ENCODE measurements at regions not wholly inside any gene's neighbourhood (a gene's known extent, or its start where the extent isn't known, plus 50 kb on each side); places are given as distances from the start of the nearest gene placed in this dataset.

- DNase-seq (ENCODE audit: extremely low spot score) = no peak
- ChIA-PET CTCF (no interaction called here), POLR2A (no interaction called here)
- TF ChIP-seq CTCF (IDR thresholded peaks at IDR 0.05; ENCODE audit: control extremely low read depth, extremely low read depth, low read depth, missing control alignments) = no peak
Observed at GRCh38 chr5:17832949-17833745, 198.9 kb downstream of the TAF11L14 start.

DNA sequence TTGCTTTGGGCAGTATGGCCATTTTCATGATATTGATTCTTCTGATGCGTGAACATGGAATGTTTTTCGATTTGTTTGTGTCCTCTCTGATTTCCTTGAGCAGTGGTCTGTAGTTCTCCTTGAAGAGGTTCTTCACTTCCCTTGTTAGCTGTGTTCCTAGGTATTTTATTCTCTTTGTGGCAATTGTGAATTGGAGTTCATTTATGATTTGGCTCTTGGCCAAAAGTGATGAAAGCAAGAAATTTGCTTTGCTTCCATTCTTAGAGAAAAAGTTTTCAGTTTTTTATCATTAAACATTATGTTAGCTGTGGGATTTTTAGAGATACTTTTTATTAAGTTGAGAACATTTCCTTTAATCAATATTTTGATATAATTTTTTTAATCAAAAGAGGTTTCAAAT, 203.5 kb downstream of the TAF11L14 start:
- POLR2A ChIA-PET = no interaction called here
- CTCF ChIA-PET = no interaction called here
- TF ChIP-seq CTCF (IDR thresholded peaks at IDR 0.05; ENCODE audit: control extremely low read depth, extremely low read depth, low read depth, missing control alignments) = no peak
- DNase-seq (ENCODE audit: extremely low spot score) = no peak

- no peak for DNase-seq (ENCODE audit: extremely low spot score)
- CTCF ChIA-PET = interaction anchor here (1.5 kb wide), 1 partner anchor 36 kb away, joined by 3 read pairs; no protein-coding TSS in a partner anchor
- POLR2A ChIA-PET = no interaction called here
- TF ChIP-seq CTCF (IDR thresholded peaks at IDR 0.05; ENCODE audit: control extremely low read depth, extremely low read depth, low read depth, missing control alignments) = no peak
Observed at GRCh38 chr5:17838469-17838868, 204.2 kb downstream of the TAF11L14 start.

- POLR2A ChIA-PET = no interaction called here
- CTCF ChIA-PET = no interaction called here
- DNase-seq (ENCODE audit: extremely low spot score) = no peak
- TF ChIP-seq CTCF (IDR thresholded peaks at IDR 0.05; ENCODE audit: control extremely low read depth, extremely low read depth, low read depth, missing control alignments) = no peak
Observed at GRCh38 chr5:17839848-17840247, 205.6 kb downstream of the TAF11L14 start.

- no peak for DNase-seq (ENCODE audit: extremely low spot score)
- no peak for TF ChIP-seq CTCF (IDR thresholded peaks at IDR 0.05; ENCODE audit: control extremely low read depth, extremely low read depth, low read depth, missing control alignments)
- POLR2A ChIA-PET = no interaction called here
- CTCF ChIA-PET = no interaction called here
Observed at GRCh38 chr5:17846496-17846895, 212.2 kb downstream of the TAF11L14 start.

DNA sequence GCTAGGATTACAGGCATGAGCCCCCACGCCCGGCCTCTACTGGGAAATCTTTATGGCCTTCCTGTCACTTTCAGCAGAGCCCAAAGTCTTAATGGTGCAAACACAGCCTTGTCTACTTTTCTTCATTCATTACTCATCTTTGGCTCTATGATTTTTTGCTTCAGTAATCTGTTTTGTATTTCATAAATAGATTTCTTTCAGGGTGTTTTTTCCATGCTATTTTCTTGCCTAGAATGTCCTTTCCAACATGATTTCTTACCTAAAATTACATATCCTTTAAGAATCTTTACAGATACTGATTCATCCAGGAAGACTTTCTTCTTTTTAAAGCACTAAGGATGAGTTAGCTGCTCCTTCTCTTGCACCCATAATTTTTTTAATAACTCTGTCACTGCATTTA, 213.0 kb downstream of the TAF11L14 start:
- no peak for DNase-seq (ENCODE audit: extremely low spot score)
- ChIA-PET POLR2A (no interaction called here), CTCF (no interaction called here)
- TF ChIP-seq CTCF (IDR thresholded peaks at IDR 0.05; ENCODE audit: control extremely low read depth, extremely low read depth, low read depth, missing control alignments) = no peak
